ENCODE measurements at regions not wholly inside any gene's neighbourhood (a gene's known extent, or its start where the extent isn't known, plus 50 kb on each side); places are given as distances from the start of the nearest gene placed in this dataset.
A peak's percentile ranks its signal among the peaks of the same experiment; 100 is the strongest.

DNA sequence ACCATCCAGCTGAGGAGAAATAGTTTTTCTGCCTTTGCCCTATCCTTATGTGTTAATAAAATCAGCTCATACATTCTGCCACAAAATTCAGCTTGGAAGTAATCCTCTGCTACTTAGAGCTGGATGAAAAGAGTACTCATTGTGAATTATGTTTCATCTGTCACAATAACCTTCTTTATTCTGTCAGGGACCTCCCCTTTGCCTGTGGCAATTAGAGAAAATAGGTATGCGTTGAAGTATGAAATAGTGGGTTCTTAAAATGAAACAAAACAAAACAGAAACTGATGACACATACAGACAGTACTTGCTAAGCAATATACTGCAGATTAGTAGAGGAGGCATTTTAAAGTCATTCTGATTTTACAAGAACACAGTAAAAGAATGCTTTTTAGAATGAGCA, 578.5 kb downstream of the USP25 start:
- Mint-ChIP-seq H3K27ac (ENCODE audit: unreplicated experiment) (peak overlapping the region; percentile 85), H3K36me3 (ENCODE audit: low read depth) (peaks cover 3% of the 10 kb centered on the region), H3K4me3 (ENCODE audit: unreplicated experiment) (peak overlapping the region; percentile 57), H3K9me3 (ENCODE audit: low read depth) (no peaks in the 10 kb centered on the region), H3K4me1 (ENCODE audit: low read depth) (peaks cover 54% of the 10 kb centered on the region), H3K27me3 (ENCODE audit: low read depth) (no peaks in the 10 kb centered on the region)
- no peak for DNase-seq (ENCODE audit: low spot score)
- TF ChIP-seq, protein P1, sequence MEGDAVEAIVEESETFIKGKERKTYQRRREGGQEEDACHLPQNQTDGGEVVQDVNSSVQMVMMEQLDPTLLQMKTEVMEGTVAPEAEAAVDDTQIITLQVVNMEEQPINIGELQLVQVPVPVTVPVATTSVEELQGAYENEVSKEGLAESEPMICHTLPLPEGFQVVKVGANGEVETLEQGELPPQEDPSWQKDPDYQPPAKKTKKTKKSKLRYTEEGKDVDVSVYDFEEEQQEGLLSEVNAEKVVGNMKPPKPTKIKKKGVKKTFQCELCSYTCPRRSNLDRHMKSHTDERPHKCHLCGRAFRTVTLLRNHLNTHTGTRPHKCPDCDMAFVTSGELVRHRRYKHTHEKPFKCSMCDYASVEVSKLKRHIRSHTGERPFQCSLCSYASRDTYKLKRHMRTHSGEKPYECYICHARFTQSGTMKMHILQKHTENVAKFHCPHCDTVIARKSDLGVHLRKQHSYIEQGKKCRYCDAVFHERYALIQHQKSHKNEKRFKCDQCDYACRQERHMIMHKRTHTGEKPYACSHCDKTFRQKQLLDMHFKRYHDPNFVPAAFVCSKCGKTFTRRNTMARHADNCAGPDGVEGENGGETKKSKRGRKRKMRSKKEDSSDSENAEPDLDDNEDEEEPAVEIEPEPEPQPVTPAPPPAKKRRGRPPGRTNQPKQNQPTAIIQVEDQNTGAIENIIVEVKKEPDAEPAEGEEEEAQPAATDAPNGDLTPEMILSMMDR (IDR thresholded peaks at IDR 0.05), result no peak

DNA sequence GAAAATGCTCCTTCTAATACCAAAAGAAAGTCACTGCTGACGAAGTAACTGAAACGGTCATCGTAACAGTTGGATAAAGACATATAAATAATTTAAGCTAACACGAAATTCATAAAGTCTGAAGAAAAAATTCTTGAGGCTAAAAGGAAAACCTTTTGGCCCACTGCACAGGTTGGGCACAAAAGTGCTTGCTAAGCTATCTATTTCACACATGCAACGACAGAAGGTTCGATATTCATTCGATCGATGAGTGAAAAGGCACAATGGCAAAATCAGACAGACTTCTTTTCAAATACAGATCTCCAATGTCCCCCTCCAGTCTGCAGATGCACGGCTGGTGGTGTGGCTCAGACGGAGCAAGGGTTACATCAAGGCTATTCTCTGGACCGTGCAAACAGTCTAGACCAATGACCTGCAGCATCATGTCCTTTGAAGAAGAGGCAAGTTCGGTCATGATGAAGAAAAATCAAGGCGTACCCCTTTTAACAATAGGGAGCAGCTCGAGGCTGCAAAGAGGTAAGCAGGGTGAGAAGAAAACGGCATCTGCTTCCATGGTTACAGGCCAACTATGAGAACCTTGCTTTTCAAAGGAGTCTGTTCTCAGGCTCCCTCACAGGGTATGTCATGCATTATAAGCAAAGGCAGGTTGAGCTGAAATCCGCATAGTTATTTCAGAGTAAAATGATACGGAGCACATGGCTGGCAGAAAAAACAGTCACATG, 579.6 kb downstream of the USP25 start:
- H3K36me3 Mint-ChIP-seq (ENCODE audit: low read depth), result peaks cover 3% of the 10 kb centered on the region
- H3K9me3 Mint-ChIP-seq (ENCODE audit: low read depth), result no peaks in the 10 kb centered on the region
- peaks cover 47% of the 10 kb centered on the region for H3K4me1 Mint-ChIP-seq (ENCODE audit: low read depth)
- no peak for DNase-seq (ENCODE audit: low spot score)
- TF ChIP-seq, protein P1 (IDR thresholded peaks at IDR 0.05), result no peak
- no peaks in the 10 kb centered on the region for H3K27me3 Mint-ChIP-seq (ENCODE audit: low read depth)
- H3K27ac Mint-ChIP-seq (ENCODE audit: unreplicated experiment), result peak overlapping the region; percentile 58
- H3K4me3 Mint-ChIP-seq (ENCODE audit: unreplicated experiment), result no peak overlapping the region

DNA sequence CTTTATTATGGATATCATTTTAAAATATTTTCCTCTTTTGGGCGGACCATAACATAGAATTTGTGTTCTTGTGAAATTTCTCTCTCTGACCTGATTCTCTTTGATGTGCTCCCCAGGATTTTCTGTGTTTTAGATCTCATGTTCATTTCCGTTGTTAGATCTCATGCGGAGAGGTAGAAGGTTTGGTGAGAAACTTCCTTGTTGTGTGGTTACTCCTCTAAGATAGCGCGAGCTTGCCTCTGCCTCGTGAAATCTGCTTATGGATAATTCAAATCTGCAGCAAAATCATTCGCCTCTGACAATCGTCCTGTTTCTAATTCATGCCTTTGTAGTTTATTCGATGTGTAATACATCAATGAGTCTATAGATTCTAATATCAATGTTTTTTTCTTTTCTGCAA, 580.4 kb downstream of the USP25 start:
- peaks cover 51% of the 10 kb centered on the region for H3K4me1 Mint-ChIP-seq (ENCODE audit: low read depth)
- peak overlapping the region; percentile 67 for H3K27ac Mint-ChIP-seq (ENCODE audit: unreplicated experiment)
- H3K27me3 Mint-ChIP-seq (ENCODE audit: low read depth), result no peaks in the 10 kb centered on the region
- TF ChIP-seq, protein P1 (IDR thresholded peaks at IDR 0.05), result no peak
- H3K36me3 Mint-ChIP-seq (ENCODE audit: low read depth), result peaks cover 3% of the 10 kb centered on the region
- no peak for DNase-seq (ENCODE audit: low spot score)
- H3K4me3 Mint-ChIP-seq (ENCODE audit: unreplicated experiment), result no peak overlapping the region
- no peaks in the 10 kb centered on the region for H3K9me3 Mint-ChIP-seq (ENCODE audit: low read depth)

DNA sequence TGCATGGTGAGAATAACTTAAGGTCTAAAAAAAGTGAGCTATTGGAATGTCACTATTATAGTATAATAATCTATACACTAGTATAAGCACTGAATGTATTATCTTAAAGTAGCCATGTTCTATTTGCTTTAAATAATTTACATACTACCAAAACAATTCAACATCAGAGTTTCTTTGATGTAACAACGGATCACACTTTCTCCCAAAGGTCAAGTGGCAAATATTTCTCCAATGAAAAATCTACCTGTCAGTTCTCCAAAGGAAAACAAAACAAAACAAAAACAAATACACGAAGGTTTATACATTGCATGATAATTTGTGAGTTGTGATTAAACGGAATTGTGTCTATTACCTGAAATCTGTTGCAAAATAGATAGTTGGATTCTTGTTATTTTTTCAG, 581.4 kb downstream of the USP25 start:
- Mint-ChIP-seq H3K27ac (ENCODE audit: unreplicated experiment) (no peak overlapping the region), H3K4me1 (ENCODE audit: low read depth) (peaks cover 44% of the 10 kb centered on the region), H3K27me3 (ENCODE audit: low read depth) (no peaks in the 10 kb centered on the region), H3K4me3 (ENCODE audit: unreplicated experiment) (no peak overlapping the region), H3K36me3 (ENCODE audit: low read depth) (peaks cover 3% of the 10 kb centered on the region), H3K9me3 (ENCODE audit: low read depth) (no peaks in the 10 kb centered on the region)
- TF ChIP-seq, protein P1 (IDR thresholded peaks at IDR 0.05), result no peak
- DNase-seq (ENCODE audit: low spot score), result no peak

DNA sequence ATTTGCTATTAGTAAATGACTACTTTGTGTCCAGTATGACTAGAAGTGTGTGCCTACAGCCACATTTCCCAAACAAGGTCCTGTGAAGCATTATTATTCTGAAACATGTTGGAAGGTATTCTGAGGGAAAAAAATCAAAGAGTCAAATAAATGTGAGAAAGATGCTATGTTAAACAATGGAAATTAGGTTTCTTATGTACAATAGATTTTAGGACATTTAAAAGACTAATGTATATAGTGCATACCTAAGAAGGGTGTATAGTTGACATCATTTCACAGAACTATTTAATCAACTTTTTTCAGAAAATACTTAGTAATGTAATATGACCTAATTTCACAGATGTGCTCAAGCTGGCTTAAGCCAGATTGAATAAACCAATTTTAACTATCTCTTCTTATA, 582.5 kb downstream of the USP25 start:
- H3K27ac Mint-ChIP-seq (ENCODE audit: unreplicated experiment), result no peak overlapping the region
- TF ChIP-seq, protein P1 (IDR thresholded peaks at IDR 0.05), result no peak
- DNase-seq (ENCODE audit: low spot score), result no peak
- H3K4me1 Mint-ChIP-seq (ENCODE audit: low read depth), result peaks cover 42% of the 10 kb centered on the region
- peaks cover 3% of the 10 kb centered on the region for H3K36me3 Mint-ChIP-seq (ENCODE audit: low read depth)
- no peaks in the 10 kb centered on the region for H3K9me3 Mint-ChIP-seq (ENCODE audit: low read depth)
- H3K27me3 Mint-ChIP-seq (ENCODE audit: low read depth), result no peaks in the 10 kb centered on the region
- H3K4me3 Mint-ChIP-seq (ENCODE audit: unreplicated experiment), result no peak overlapping the region

Measured in chondrocyte (in vitro differentiated cells).